PFSK-1 (cell line): ENCODE measurements at regions not wholly inside any gene's neighbourhood (a gene's known extent, or its start where the extent isn't known, plus 50 kb on each side); places are given as distances from the start of the nearest gene placed in this dataset.

Experiments used
- FOXP2 ChIP-seq: optimal IDR thresholded peaks from 2 replicates; pipeline ENCODE3; 2011; ENCODE audit warnings: borderline replicate concordance, control low read depth, inconsistent platforms; ENCODE audit not compliant: insufficient read depth; ENCODE audit errors: extremely low read length, extremely low read depth
- POLR2AphosphoS5 ChIP-seq: IDR thresholded peaks from 2 replicates; pipeline ENCODE4 v1.6.1; 2012; ENCODE audit warnings: low read depth, mild to moderate bottlenecking, control low read depth, low read length, moderate library complexity
- SIN3A ChIP-seq: IDR thresholded peaks from 2 replicates; pipeline ENCODE4 v1.6.1; 2012; ENCODE audit warnings: mild to moderate bottlenecking, low read length, moderate library complexity, borderline replicate concordance; ENCODE audit not compliant: insufficient read depth
- TAF1 ChIP-seq: IDR thresholded peaks from 2 replicates; pipeline ENCODE4 v1.6.1; 2012; ENCODE audit warnings: low read length, control low read depth, borderline replicate concordance; ENCODE audit not compliant: insufficient read depth
- TF ChIP-seq, protein P1 (sequence below), 2 experiments: IDR thresholded peaks; 2 replicates each; pipeline versions ENCODE4 v1.6.1 to v1.8.0; 2011 to 2012; ENCODE audit warnings: low read depth in 2 of 2, low read length in 2 of 2, control low read depth in 1 of 2, inconsistent platforms in 1 of 2, mild to moderate bottlenecking in 1 of 2, moderate library complexity in 1 of 2; ENCODE audit not compliant: insufficient read depth in 1 of 2

DNA sequence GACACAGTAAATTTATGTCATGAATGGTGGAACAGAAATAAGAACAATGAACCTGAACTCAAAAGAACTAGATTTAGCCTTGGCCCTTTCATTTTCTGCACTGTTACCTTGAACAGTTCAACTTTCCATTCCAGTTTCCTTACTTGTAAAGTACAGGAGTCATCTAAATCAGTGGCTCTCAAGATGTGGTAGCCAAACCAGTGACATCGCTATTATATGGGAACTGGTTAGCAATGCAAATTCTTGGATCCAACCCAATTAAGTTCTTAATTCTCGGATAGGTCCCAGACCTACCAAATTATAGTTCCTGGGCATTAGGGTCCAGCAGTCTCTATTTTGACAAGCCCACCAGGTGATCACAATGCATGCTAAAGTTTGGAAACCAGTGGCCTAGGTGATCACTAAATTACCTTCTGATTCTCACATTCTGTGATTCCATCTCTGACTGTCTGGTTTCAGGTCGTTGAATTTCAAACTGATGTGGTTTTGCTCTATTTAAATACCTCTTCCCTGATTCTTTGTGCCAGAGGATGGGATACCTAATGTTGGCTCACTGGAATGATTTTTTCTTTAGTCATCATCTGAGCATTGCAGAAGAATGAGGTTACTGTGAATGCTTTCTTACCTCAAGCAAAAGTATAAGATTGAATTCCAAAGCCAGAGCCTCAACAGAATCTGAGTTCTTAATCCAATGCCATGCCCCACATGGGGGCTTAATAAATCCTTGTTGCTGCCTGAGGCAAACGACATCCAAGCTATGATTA is 253.8 kb downstream of the ENC1 start:
- TF ChIP-seq TAF1 (no peak), FOXP2 (no peak), SIN3A (no peak), POLR2AphosphoS5 (no peak)
- TF ChIP-seq, protein P1, sequence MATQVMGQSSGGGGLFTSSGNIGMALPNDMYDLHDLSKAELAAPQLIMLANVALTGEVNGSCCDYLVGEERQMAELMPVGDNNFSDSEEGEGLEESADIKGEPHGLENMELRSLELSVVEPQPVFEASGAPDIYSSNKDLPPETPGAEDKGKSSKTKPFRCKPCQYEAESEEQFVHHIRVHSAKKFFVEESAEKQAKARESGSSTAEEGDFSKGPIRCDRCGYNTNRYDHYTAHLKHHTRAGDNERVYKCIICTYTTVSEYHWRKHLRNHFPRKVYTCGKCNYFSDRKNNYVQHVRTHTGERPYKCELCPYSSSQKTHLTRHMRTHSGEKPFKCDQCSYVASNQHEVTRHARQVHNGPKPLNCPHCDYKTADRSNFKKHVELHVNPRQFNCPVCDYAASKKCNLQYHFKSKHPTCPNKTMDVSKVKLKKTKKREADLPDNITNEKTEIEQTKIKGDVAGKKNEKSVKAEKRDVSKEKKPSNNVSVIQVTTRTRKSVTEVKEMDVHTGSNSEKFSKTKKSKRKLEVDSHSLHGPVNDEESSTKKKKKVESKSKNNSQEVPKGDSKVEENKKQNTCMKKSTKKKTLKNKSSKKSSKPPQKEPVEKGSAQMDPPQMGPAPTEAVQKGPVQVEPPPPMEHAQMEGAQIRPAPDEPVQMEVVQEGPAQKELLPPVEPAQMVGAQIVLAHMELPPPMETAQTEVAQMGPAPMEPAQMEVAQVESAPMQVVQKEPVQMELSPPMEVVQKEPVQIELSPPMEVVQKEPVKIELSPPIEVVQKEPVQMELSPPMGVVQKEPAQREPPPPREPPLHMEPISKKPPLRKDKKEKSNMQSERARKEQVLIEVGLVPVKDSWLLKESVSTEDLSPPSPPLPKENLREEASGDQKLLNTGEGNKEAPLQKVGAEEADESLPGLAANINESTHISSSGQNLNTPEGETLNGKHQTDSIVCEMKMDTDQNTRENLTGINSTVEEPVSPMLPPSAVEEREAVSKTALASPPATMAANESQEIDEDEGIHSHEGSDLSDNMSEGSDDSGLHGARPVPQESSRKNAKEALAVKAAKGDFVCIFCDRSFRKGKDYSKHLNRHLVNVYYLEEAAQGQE (IDR thresholded peaks at IDR 0.05; ENCODE audit: insufficient read depth in 1 of 2, low read depth in 2 of 2, low read length in 2 of 2) = no peak

DNA sequence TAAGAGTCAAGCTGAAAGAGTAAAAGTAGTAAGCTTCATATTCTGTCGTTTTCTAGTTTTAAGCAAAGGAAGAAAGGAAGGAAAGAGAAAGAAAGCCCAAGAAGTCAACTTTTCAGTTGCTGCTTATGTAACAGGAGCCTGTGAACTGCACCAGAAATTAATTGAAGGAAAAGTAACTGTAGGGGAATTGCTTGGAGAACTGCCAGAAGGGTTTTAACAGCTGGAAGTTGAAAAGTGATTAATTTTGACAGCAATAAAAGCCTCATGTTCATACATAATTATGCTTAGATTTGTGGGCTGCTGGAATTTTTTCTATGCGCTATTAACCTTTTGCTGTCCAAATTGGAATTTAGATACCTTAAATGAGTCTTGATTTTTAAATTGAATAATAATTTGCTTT is 255.7 kb downstream of the ENC1 start:
- no peak for TF ChIP-seq TAF1
- TF ChIP-seq POLR2AphosphoS5 = no peak
- TF ChIP-seq, protein P1 (IDR thresholded peaks at IDR 0.05; ENCODE audit: insufficient read depth in 1 of 2, low read depth in 2 of 2, low read length in 2 of 2) = no peak
- no peak for TF ChIP-seq SIN3A
- TF ChIP-seq FOXP2 = no peak

DNA sequence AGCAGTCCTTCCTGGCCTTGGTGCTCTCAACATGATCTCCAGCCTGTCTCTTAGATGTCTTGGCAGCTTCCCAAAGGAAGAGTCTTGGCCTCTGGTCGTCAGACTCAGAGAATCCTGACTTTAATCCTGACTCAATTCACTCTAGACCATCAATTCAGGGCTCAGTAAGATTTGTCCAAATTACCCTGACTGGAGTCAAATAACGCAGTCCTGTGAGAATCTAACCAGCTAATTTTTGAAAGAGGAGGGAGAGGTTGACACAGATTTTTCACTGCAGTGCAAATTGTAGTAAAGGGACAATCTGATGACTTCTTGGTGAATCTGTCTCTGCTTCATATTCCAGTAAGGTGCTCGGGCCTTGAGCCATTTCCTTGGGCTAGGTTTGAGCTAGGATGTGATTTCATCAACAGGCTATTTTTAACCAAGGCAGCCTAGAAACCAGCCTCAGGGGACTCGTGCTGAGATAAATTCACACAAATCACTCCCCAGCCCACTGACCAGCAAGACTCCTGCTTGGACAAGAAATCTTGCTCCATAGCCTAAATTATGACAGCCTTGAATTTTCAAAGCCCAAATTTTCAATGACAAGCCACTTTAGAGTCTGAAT is 257.4 kb downstream of the ENC1 start:
- TF ChIP-seq FOXP2 = no peak

DNA sequence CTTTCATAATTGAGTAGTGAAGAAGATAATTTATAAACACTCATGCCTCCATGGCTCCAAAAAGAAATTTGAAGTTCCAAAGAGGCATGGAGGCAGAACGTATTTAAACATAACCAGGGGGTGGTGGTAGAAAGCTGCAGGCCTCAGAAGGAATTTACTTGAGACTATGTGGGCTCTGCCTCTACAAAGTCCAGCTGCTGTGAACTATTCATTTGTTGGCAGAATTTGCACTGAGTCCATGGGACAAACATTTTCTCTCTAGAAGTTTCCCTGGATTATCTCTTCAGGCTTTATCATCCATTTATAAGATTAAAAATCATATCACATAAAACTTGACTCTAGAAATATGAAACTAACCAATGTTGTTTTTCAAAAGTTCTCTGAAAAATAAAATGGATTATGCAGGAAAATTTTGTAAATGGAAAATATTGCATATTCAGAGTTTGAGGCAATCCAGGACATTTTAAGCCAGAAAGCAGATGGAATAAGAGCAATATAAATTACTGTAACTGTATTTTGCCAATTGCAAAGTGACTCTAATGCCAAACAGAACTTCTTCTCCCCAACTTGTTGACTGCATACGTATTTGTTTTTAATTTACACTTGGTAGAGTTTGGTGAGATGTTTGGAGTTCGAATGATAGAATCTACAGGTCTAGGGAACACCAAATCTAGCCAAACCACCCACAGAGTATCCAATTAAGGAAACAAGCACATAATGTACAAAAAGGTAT is 258.2 kb downstream of the ENC1 start:
- TF ChIP-seq TAF1 (no peak), SIN3A (no peak), POLR2AphosphoS5 (no peak), FOXP2 (no peak)
- TF ChIP-seq, protein P1 (IDR thresholded peaks at IDR 0.05; ENCODE audit: insufficient read depth in 1 of 2, low read depth in 2 of 2, low read length in 2 of 2) = no peak

DNA sequence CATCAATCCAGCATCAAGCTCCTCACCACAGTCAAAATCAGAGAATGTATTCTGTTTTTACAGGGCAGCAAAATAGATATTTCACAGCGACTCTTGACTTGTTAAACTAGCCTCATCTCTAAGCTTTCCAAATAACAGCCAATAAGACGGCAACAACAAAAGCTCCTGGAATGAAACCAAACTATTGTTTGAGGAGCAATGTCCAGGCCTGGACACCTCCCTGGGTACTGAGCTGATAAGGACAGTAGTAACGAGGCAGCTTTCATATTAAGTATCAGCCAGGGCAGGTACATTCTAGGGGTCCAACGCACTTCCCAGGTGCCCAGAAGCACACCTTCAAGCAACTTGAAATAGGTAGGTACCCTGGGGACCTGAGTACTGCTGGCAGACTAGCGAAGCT is 260.3 kb downstream of the ENC1 start:
- no peak for TF ChIP-seq POLR2AphosphoS5
- TF ChIP-seq, protein P1 (IDR thresholded peaks at IDR 0.05; ENCODE audit: insufficient read depth in 1 of 2, low read depth in 2 of 2, low read length in 2 of 2) = no peak
- TF ChIP-seq SIN3A = no peak
